NCI-H510A treated with DMSO at 0.1 percent for 48 hours (cell line): ENCODE measurements at regions not wholly inside any gene's neighbourhood (a gene's known extent, or its start where the extent isn't known, plus 50 kb on each side); places are given as distances from the start of the nearest gene placed in this dataset.
"Not testable (repeated sequence)": the region's sequence is repeated elsewhere in the genome, so short reads cannot be mapped to it uniquely, and the experiment has no call there.

Source experiments
- DNase-seq: peaks from one replicate; lab custom pipeline; 2025; lab: John Stamatoyannopoulos, UW

GRCh38 chr3:73228959-73229358, 167.5 kb downstream of the EBLN2 start:
- DNase-seq, result no peak

GRCh38 chr3:73234354-73235014, 173.0 kb downstream of the EBLN2 start:
- DNase-seq, result no peak

- DNase-seq, result no peak
Observed at GRCh38 chr3:73235768-73236167, 174.3 kb downstream of the EBLN2 start.

GRCh38 chr3:73236867-73237266, 175.4 kb downstream of the EBLN2 start:
- DNase-seq, result no peak

- DNase-seq, result no peak
Observed at GRCh38 chr3:73243740-73244139, 182.3 kb downstream of the EBLN2 start.

GRCh38 chr3:73245459-73245858, 184.0 kb downstream of the EBLN2 start:
- DNase-seq, result no peak

- DNase-seq, result peak; percentile 26
Observed at GRCh38 chr3:73249047-73249446, 187.6 kb downstream of the EBLN2 start.

GRCh38 chr3:73254062-73254461, 192.6 kb downstream of the EBLN2 start:
- DNase-seq, result no peak

GRCh38 chr3:73255609-73256029, 194.2 kb downstream of the EBLN2 start:
- peak; percentile 96 for DNase-seq

- no peak for DNase-seq
Observed at GRCh38 chr3:73257186-73257585, 195.7 kb downstream of the EBLN2 start.

GRCh38 chr3:73258057-73258456, 196.6 kb downstream of the EBLN2 start:
- no peak for DNase-seq

GRCh38 chr3:73259291-73259690, 197.8 kb downstream of the EBLN2 start:
- DNase-seq, result no peak

GRCh38 chr3:73259856-73260255, 198.4 kb downstream of the EBLN2 start:
- no peak for DNase-seq

- DNase-seq, result not testable (repeated sequence)
Observed at GRCh38 chr3:73266558-73266957, 205.1 kb downstream of the EBLN2 start.

- not testable (repeated sequence) for DNase-seq
Observed at GRCh38 chr3:73269126-73269525, 207.7 kb downstream of the EBLN2 start.

- no peak for DNase-seq
Observed at GRCh38 chr3:73270839-73271483, 209.5 kb downstream of the EBLN2 start.

GRCh38 chr3:73273341-73273740, 211.9 kb downstream of the EBLN2 start:
- no peak for DNase-seq

- DNase-seq, result no peak
Observed at GRCh38 chr3:73280746-73281145, 219.3 kb downstream of the EBLN2 start.

- no peak for DNase-seq
Observed at GRCh38 chr3:73284472-73284871, 223.0 kb downstream of the EBLN2 start.

- no peak for DNase-seq
Observed at GRCh38 chr3:73291541-73291940, 230.1 kb downstream of the EBLN2 start.

- no peak for DNase-seq
Observed at GRCh38 chr3:73292220-73292619, 230.8 kb downstream of the EBLN2 start.

- no peak for DNase-seq
Observed at GRCh38 chr3:73294537-73294936, 233.1 kb downstream of the EBLN2 start.

GRCh38 chr3:73295876-73296635, 234.6 kb downstream of the EBLN2 start:
- DNase-seq, result no peak
